GM23338 (cell line): ENCODE measurements at regions not wholly inside any gene's neighbourhood (a gene's known extent, or its start where the extent isn't known, plus 50 kb on each side); places are given as distances from the start of the nearest gene placed in this dataset.

Experiments
- ATAC-seq: fragments of 200-7000 bp; cut with Tn5 transposase; 3 replicates; pipeline ENCODE4 v1.9.1; 2020
- DNase-seq: peaks from one replicate; pipeline ENCODE4 v3.0.0-alpha.2; 2015; ENCODE audit warnings: low spot score
- H2AFZ ChIP-seq: fragments of 200-600 bp; sonication (generic); 2 replicates; pipeline ENCODE4 v1.8.0; 2016; ENCODE audit warnings: antibody characterized with exemption, mild to moderate bottlenecking, moderate library complexity
- H3F3A ChIP-seq: fragments of 200-600 bp; sonication (generic); replicated peaks from 2 replicates; pipeline ENCODE4 v1.8.0; 2017; ENCODE audit warnings: antibody characterized with exemption, mixed run types, low read depth
- H3K27ac ChIP-seq: fragments of 200-600 bp; sonication (generic); 2 replicates; pipeline ENCODE4 v1.6.1; 2016; ENCODE audit warnings: low read depth
- H3K27me3 ChIP-seq: fragments of 200-600 bp; sonication (generic); 2 replicates; pipeline ENCODE4 v1.8.0; 2016; ENCODE audit warnings: mild to moderate bottlenecking, mixed run types, moderate library complexity; ENCODE audit not compliant: insufficient read depth
- H3K36me3 ChIP-seq: fragments of 200-600 bp; sonication (generic); 2 replicates; pipeline ENCODE4 v1.8.0; 2016; ENCODE audit warnings: mild to moderate bottlenecking; ENCODE audit not compliant: insufficient read depth
- H3K4me1 ChIP-seq: fragments of 200-600 bp; sonication (generic); 2 replicates; pipeline ENCODE4 v1.8.0; 2016; ENCODE audit warnings: mild to moderate bottlenecking, moderate library complexity; ENCODE audit not compliant: insufficient read depth
- H3K4me2 ChIP-seq: fragments of 200-600 bp; sonication (generic); 2 replicates; pipeline ENCODE4 v1.7.1; 2017; ENCODE audit warnings: mixed run types
- H3K4me3 ChIP-seq: fragments of 200-600 bp; sonication (generic); 2 replicates; pipeline ENCODE4 v1.6.1; 2016; ENCODE audit warnings: mixed run types
- H3K79me2 ChIP-seq: fragments of 200-600 bp; sonication (generic); replicated peaks from 2 replicates; pipeline ENCODE4 v1.8.0; 2017; ENCODE audit warnings: mild to moderate bottlenecking; ENCODE audit not compliant: insufficient read depth
- H3K9me2 ChIP-seq: fragments of 200-600 bp; sonication (generic); 2 replicates; pipeline ENCODE4 v1.8.0; 2017; ENCODE audit not compliant: insufficient read depth
- H4K20me1 ChIP-seq: fragments of 200-600 bp; sonication (generic); replicated peaks from 2 replicates; pipeline ENCODE4 v1.8.0; 2017; ENCODE audit warnings: mild to moderate bottlenecking; ENCODE audit not compliant: insufficient read depth
- H3K27ac Mint-ChIP-seq: 2 replicates; pipeline ENCODE4 v1.8.0; 2020; ENCODE audit warnings: inconsistent platforms, mild to moderate bottlenecking, moderate library complexity, mixed read lengths
- H3K27me3 Mint-ChIP-seq: 3 replicates; pipeline ENCODE4 v1.8.0; 2022; ENCODE audit warnings: low read depth, mild to moderate bottlenecking, moderate library complexity, mixed read lengths, inconsistent platforms; ENCODE audit not compliant: insufficient read depth, poor library complexity
- H3K36me3 Mint-ChIP-seq: 3 replicates; pipeline ENCODE4 v1.8.0; 2021; ENCODE audit warnings: low read depth, mild to moderate bottlenecking, inconsistent platforms, moderate library complexity, mixed read lengths
- H3K4me1 Mint-ChIP-seq: 3 replicates; pipeline ENCODE4 v1.8.0; 2020; ENCODE audit warnings: mild to moderate bottlenecking, inconsistent platforms, mixed read lengths
- H3K4me3 Mint-ChIP-seq: 3 replicates; pipeline ENCODE4 v1.8.0; 2021; ENCODE audit warnings: moderate library complexity, mild to moderate bottlenecking, inconsistent platforms, mixed read lengths
- H3K9me3 Mint-ChIP-seq: 3 replicates; pipeline ENCODE4 v1.8.0; 2020; ENCODE audit warnings: moderate library complexity, mild to moderate bottlenecking, inconsistent platforms, mixed read lengths
- EZH2phosphoT487 ChIP-seq: fragments of 200-600 bp; sonication (generic); IDR thresholded peaks from one replicate; pipeline ENCODE4 v1.8.1; 2018; ENCODE audit warnings: antibody characterized with exemption; ENCODE audit not compliant: unreplicated experiment
- TF ChIP-seq, protein P1 (sequence below): fragments of 250-450 bp; sonication (Bioruptor Pico); IDR thresholded peaks from 2 replicates; pipeline ENCODE4 v1.5.0; 2020; ENCODE audit warnings: mild to moderate bottlenecking, moderate library complexity
- TF ChIP-seq, protein P2 (sequence below): IDR thresholded peaks from one replicate; pipeline ENCODE4 v1.6.1; 2018; ENCODE audit warnings: antibody characterized with exemption; ENCODE audit not compliant: unreplicated experiment

DNA sequence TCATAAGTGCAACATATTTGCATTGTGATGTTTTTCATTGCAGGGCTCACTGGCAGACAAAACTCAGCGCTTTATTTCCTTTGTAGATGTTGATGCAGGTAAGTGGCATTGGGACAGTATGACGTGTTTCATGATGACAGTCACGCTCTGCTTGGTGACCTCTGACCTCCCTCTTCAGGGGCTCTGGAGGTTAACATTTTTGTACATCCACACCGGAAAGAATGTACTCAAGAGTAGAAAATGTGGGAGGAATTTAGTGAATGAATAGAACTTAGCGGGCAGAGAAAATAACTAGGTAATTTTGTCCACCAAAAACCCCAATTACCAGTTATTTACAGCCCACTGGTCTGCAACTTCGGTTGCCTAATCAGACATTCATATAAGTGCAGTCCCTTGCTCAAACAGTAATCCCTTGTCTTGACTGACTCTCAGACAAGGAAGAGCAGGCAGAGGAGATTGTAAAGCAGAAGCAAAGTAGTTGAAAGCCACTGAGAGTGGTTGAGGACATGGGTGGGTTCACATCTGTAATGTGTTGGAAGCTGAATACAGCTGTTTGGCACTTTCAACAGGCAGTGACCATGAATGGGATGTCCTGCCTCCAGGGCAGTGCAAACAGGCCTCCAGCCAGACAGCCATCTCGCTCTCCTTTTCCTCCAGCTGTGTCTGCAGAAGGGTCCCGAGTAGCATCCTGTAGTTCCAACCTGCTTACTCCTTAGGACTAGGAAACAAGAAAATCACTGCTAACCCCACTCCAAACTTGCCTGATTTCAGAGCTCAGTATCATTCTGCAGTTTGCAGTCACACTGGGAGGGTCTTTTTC, 188.9 kb downstream of the NRIP1 start (continued):
- TF ChIP-seq, protein P1, sequence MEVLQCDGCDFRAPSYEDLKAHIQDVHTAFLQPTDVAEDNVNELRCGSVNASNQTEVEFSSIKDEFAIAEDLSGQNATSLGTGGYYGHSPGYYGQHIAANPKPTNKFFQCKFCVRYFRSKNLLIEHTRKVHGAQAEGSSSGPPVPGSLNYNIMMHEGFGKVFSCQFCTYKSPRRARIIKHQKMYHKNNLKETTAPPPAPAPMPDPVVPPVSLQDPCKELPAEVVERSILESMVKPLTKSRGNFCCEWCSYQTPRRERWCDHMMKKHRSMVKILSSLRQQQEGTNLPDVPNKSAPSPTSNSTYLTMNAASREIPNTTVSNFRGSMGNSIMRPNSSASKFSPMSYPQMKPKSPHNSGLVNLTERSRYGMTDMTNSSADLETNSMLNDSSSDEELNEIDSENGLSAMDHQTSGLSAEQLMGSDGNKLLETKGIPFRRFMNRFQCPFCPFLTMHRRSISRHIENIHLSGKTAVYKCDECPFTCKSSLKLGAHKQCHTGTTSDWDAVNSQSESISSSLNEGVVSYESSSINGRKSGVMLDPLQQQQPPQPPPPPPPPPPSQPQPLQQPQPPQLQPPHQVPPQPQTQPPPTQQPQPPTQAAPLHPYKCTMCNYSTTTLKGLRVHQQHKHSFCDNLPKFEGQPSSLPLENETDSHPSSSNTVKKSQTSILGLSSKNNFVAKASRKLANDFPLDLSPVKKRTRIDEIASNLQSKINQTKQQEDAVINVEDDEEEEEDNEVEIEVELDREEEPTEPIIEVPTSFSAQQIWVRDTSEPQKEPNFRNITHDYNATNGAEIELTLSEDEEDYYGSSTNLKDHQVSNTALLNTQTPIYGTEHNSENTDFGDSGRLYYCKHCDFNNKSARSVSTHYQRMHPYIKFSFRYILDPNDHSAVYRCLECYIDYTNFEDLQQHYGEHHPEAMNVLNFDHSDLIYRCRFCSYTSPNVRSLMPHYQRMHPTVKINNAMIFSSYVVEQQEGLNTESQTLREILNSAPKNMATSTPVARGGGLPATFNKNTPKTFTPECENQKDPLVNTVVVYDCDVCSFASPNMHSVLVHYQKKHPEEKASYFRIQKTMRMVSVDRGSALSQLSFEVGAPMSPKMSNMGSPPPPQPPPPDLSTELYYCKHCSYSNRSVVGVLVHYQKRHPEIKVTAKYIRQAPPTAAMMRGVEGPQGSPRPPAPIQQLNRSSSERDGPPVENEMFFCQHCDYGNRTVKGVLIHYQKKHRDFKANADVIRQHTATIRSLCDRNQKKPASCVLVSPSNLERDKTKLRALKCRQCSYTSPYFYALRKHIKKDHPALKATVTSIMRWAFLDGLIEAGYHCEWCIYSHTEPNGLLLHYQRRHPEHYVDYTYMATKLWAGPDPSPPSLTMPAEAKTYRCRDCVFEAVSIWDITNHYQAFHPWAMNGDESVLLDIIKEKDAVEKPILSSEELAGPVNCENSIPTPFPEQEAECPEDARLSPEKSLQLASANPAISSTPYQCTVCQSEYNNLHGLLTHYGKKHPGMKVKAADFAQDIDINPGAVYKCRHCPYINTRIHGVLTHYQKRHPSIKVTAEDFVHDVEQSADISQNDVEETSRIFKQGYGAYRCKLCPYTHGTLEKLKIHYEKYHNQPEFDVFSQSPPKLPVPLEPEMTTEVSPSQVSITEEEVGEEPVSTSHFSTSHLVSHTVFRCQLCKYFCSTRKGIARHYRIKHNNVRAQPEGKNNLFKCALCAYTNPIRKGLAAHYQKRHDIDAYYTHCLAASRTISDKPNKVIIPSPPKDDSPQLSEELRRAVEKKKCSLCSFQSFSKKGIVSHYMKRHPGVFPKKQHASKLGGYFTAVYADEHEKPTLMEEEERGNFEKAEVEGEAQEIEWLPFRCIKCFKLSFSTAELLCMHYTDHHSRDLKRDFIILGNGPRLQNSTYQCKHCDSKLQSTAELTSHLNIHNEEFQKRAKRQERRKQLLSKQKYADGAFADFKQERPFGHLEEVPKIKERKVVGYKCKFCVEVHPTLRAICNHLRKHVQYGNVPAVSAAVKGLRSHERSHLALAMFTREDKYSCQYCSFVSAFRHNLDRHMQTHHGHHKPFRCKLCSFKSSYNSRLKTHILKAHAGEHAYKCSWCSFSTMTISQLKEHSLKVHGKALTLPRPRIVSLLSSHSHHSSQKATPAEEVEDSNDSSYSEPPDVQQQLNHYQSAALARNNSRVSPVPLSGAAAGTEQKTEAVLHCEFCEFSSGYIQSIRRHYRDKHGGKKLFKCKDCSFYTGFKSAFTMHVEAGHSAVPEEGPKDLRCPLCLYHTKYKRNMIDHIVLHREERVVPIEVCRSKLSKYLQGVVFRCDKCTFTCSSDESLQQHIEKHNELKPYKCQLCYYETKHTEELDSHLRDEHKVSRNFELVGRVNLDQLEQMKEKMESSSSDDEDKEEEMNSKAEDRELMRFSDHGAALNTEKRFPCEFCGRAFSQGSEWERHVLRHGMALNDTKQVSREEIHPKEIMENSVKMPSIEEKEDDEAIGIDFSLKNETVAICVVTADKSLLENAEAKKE, result no peak

DNA sequence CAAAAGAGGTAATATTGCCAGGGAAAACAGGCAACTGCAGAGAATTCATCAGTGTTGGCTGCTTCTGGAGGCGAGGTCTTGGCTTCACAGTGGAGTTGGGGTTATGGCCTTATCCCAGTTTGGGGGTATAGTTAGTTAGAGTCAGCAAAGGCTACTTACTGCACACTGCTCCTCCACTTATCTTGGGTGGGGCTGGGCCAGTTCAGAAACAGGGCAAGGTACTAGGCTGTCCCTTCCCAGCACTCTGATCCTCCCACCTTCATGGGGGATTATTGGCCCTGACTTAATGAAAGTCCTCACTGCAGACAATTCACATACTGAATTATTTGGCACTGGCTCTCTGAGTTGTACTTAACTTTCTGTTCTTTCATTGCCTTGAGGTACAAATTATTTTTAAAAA, 189.6 kb downstream of the NRIP1 start:
- Histone ChIP-seq H3K27me3 (no peaks in the 10 kb centered on the region), H4K20me1 (no peaks in the 10 kb centered on the region), H3K36me3 (no peaks in the 10 kb centered on the region), H3K4me1 (no peaks in the 10 kb centered on the region), H3K79me2 (no peaks in the 10 kb centered on the region), H3K4me3 (no peak overlapping the region), H3F3A (no peaks in the 10 kb centered on the region), H2AFZ (no peak overlapping the region), H3K27ac (no peak overlapping the region), H3K9me2 (no peaks in the 10 kb centered on the region), H3K4me2 (no peak overlapping the region)
- no peak for ATAC-seq
- Mint-ChIP-seq H3K9me3 (no peaks in the 10 kb centered on the region), H3K27me3 (no peaks in the 10 kb centered on the region), H3K4me3 (no peak overlapping the region), H3K36me3 (no peaks in the 10 kb centered on the region), H3K4me1 (peaks cover 2% of the 10 kb centered on the region; the same call in 1 of the 3 replicates), H3K27ac (no peak overlapping the region)
- no peak for DNase-seq
- TF ChIP-seq EZH2phosphoT487, result no peak
- TF ChIP-seq, protein P2, sequence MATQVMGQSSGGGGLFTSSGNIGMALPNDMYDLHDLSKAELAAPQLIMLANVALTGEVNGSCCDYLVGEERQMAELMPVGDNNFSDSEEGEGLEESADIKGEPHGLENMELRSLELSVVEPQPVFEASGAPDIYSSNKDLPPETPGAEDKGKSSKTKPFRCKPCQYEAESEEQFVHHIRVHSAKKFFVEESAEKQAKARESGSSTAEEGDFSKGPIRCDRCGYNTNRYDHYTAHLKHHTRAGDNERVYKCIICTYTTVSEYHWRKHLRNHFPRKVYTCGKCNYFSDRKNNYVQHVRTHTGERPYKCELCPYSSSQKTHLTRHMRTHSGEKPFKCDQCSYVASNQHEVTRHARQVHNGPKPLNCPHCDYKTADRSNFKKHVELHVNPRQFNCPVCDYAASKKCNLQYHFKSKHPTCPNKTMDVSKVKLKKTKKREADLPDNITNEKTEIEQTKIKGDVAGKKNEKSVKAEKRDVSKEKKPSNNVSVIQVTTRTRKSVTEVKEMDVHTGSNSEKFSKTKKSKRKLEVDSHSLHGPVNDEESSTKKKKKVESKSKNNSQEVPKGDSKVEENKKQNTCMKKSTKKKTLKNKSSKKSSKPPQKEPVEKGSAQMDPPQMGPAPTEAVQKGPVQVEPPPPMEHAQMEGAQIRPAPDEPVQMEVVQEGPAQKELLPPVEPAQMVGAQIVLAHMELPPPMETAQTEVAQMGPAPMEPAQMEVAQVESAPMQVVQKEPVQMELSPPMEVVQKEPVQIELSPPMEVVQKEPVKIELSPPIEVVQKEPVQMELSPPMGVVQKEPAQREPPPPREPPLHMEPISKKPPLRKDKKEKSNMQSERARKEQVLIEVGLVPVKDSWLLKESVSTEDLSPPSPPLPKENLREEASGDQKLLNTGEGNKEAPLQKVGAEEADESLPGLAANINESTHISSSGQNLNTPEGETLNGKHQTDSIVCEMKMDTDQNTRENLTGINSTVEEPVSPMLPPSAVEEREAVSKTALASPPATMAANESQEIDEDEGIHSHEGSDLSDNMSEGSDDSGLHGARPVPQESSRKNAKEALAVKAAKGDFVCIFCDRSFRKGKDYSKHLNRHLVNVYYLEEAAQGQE, result no peak
- TF ChIP-seq, protein P1, result no peak
